ENCODE measurements at regions not wholly inside any gene's neighbourhood (a gene's known extent, or its start where the extent isn't known, plus 50 kb on each side); places are given as distances from the start of the nearest gene placed in this dataset.

DNA sequence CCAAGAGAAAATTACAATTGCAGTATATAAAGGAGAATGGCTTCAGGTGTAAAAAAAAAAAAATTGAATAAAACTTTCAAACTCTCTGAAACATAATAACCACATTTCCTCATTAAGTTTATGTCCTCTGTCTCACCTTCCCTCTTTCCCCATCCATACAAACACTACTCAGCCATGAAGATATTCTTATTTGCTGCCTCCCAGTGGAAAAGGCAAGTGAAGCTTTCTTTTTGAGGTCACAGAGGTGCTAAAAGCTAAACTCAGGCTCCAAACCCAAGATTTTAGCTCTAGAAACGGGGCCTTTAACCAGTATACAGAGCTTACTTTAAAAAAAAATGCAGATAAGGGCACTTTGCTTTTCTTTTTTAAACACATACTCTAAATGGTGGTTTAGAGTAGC lies 1568.5 kb downstream of the FAM181B start:
- TF ChIP-seq, protein P1, sequence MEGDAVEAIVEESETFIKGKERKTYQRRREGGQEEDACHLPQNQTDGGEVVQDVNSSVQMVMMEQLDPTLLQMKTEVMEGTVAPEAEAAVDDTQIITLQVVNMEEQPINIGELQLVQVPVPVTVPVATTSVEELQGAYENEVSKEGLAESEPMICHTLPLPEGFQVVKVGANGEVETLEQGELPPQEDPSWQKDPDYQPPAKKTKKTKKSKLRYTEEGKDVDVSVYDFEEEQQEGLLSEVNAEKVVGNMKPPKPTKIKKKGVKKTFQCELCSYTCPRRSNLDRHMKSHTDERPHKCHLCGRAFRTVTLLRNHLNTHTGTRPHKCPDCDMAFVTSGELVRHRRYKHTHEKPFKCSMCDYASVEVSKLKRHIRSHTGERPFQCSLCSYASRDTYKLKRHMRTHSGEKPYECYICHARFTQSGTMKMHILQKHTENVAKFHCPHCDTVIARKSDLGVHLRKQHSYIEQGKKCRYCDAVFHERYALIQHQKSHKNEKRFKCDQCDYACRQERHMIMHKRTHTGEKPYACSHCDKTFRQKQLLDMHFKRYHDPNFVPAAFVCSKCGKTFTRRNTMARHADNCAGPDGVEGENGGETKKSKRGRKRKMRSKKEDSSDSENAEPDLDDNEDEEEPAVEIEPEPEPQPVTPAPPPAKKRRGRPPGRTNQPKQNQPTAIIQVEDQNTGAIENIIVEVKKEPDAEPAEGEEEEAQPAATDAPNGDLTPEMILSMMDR (IDR thresholded peaks at IDR 0.05), result no peak
- TF ChIP-seq POLR2A (IDR thresholded peaks at IDR 0.05), result no peak
